Nephron progenitor cell (in vitro differentiated cells): ENCODE measurements at regions not wholly inside any gene's neighbourhood (a gene's known extent, or its start where the extent isn't known, plus 50 kb on each side); places are given as distances from the start of the nearest gene placed in this dataset.

Source experiments
- DNase-seq: peaks from one replicate; pipeline ENCODE4 v3.0.0; 2021
- H3K27ac Mint-ChIP-seq: 2 replicates; pipeline ENCODE4 v1.8.0; 2021; ENCODE audit warnings: mild to moderate bottlenecking, moderate library complexity, mixed read lengths
- H3K27me3 Mint-ChIP-seq: 2 replicates; pipeline ENCODE4 v1.8.0; 2021; ENCODE audit warnings: mild to moderate bottlenecking, low read depth, mixed read lengths; ENCODE audit not compliant: poor library complexity
- H3K36me3 Mint-ChIP-seq: 2 replicates; pipeline ENCODE4 v1.8.0; 2021; ENCODE audit warnings: low read depth, mixed read lengths
- H3K4me1 Mint-ChIP-seq: 2 replicates; pipeline ENCODE4 v1.8.0; 2021; ENCODE audit warnings: mixed read lengths
- H3K4me3 Mint-ChIP-seq: 2 replicates; pipeline ENCODE4 v1.8.0; 2021; ENCODE audit warnings: mild to moderate bottlenecking, moderate library complexity, mixed read lengths
- H3K9me3 Mint-ChIP-seq: 2 replicates; pipeline ENCODE4 v1.8.0; 2021; ENCODE audit warnings: mild to moderate bottlenecking, moderate library complexity, mixed read lengths
- TF ChIP-seq, protein P1 (sequence below): fragments of 200-600 bp; sonication (generic); IDR thresholded peaks from 2 replicates; pipeline ENCODE4 v1.5.0; 2021; ENCODE audit warnings: antibody characterized with exemption

GRCh38 chr1:81069856-81070255 lies 730.9 kb upstream of the ADGRL2 start:
- Mint-ChIP-seq H3K27ac (no peak overlapping the region), H3K36me3 (no peaks in the 10 kb centered on the region), H3K27me3 (no peaks in the 10 kb centered on the region), H3K4me1 (no peaks in the 10 kb centered on the region), H3K4me3 (no peak overlapping the region), H3K9me3 (no peaks in the 10 kb centered on the region)
- DNase-seq: no peak
- TF ChIP-seq, protein P1, sequence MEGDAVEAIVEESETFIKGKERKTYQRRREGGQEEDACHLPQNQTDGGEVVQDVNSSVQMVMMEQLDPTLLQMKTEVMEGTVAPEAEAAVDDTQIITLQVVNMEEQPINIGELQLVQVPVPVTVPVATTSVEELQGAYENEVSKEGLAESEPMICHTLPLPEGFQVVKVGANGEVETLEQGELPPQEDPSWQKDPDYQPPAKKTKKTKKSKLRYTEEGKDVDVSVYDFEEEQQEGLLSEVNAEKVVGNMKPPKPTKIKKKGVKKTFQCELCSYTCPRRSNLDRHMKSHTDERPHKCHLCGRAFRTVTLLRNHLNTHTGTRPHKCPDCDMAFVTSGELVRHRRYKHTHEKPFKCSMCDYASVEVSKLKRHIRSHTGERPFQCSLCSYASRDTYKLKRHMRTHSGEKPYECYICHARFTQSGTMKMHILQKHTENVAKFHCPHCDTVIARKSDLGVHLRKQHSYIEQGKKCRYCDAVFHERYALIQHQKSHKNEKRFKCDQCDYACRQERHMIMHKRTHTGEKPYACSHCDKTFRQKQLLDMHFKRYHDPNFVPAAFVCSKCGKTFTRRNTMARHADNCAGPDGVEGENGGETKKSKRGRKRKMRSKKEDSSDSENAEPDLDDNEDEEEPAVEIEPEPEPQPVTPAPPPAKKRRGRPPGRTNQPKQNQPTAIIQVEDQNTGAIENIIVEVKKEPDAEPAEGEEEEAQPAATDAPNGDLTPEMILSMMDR: no peak

GRCh38 chr1:81068726-81069125 lies 732.0 kb upstream of the ADGRL2 start:
- TF ChIP-seq, protein P1: no peak
- H3K4me1 Mint-ChIP-seq: no peaks in the 10 kb centered on the region

GRCh38 chr1:81053826-81054225 lies 746.9 kb upstream of the ADGRL2 start:
- TF ChIP-seq, protein P1: no peak
- peaks cover 5% of the 10 kb centered on the region for H3K4me1 Mint-ChIP-seq
- H3K27ac Mint-ChIP-seq: no peak overlapping the region
- DNase-seq: no peak
- no peaks in the 10 kb centered on the region for H3K36me3 Mint-ChIP-seq
- H3K9me3 Mint-ChIP-seq: no peaks in the 10 kb centered on the region
- H3K4me3 Mint-ChIP-seq: no peak overlapping the region
- H3K27me3 Mint-ChIP-seq: no peaks in the 10 kb centered on the region

More at GRCh38 chr1:81068726-81069125, 732.0 kb upstream of the ADGRL2 start:
- Mint-ChIP-seq H3K27ac (no peak overlapping the region), H3K36me3 (no peaks in the 10 kb centered on the region), H3K27me3 (no peaks in the 10 kb centered on the region), H3K9me3 (no peaks in the 10 kb centered on the region), H3K4me3 (no peak overlapping the region)
- DNase-seq: no peak

DNA sequence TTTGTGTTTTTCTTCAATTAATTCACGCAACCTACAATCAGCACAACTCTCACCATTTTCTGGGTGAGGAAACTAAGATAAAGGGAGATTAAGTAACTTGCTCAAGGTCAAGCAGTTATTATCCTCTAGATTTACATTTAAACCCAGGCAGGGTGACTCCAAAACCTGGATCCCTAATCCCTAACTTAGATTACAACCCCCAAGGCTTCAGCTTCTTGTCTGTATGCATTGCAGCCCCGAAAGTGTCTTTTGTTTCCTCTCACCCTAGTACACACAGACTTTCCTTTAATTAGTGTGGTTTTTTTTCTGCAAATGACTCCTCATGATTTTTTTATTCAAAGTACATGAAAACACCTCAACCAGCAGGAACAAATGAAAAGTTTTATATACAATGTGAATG lies 748.6 kb upstream of the ADGRL2 start:
- Mint-ChIP-seq H3K4me3 (no peak overlapping the region), H3K9me3 (no peaks in the 10 kb centered on the region), H3K27me3 (no peaks in the 10 kb centered on the region), H3K4me1 (peaks cover 5% of the 10 kb centered on the region), H3K36me3 (no peaks in the 10 kb centered on the region), H3K27ac (no peak overlapping the region)
- DNase-seq: no peak
- TF ChIP-seq, protein P1: no peak

DNA sequence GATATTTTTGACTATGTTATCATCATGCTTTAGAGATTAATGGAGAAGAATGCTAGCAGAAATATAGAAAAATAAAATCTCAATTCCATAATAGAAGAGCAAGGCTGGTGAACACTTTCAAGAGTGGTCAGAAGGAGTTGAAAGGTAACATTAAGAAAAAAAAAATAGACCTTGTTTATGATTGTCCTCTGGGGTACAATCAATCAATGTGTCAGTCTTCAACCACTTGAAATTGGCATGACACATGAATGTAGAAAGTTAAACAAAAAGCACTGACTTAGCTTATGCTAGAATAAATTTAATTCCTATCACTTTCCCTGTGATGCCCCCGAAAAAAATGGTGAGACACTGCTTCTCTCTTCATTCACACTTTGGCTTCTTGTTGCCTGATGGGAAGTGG lies 750.3 kb upstream of the ADGRL2 start:
- Mint-ChIP-seq H3K36me3 (no peaks in the 10 kb centered on the region), H3K4me1 (peaks cover 5% of the 10 kb centered on the region), H3K9me3 (no peaks in the 10 kb centered on the region), H3K4me3 (no peak overlapping the region), H3K27ac (no peak overlapping the region), H3K27me3 (no peaks in the 10 kb centered on the region)
- TF ChIP-seq, protein P1: no peak
- DNase-seq: no peak

DNA sequence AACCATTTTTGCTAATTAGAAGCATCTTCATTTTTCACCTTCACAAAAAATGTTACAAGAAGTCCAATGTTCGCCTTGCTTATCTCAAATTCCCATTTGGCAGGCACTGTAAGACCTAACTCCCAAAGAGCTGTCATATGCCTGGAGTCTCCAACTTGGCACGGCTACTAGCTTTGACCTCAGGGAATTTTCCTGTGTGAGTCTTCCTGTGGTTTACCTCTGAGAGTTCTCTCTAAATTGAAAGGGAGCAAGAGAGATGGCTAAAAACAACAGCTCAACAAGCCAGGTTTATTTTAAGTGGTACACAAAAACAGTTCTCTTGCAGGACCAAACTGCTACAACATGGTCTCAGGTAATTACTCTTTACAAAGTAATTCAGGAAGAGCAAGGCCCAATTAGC lies 756.0 kb upstream of the ADGRL2 start:
- DNase-seq: no peak
- Mint-ChIP-seq H3K36me3 (no peaks in the 10 kb centered on the region), H3K4me1 (peaks cover 8% of the 10 kb centered on the region), H3K4me3 (no peak overlapping the region), H3K27me3 (peaks cover 4% of the 10 kb centered on the region), H3K9me3 (no peaks in the 10 kb centered on the region), H3K27ac (no peak overlapping the region)
- TF ChIP-seq, protein P1: no peak
